ENCODE measurements at regions not wholly inside any gene's neighbourhood (a gene's known extent, or its start where the extent isn't known, plus 50 kb on each side); places are given as distances from the start of the nearest gene placed in this dataset.

DNA sequence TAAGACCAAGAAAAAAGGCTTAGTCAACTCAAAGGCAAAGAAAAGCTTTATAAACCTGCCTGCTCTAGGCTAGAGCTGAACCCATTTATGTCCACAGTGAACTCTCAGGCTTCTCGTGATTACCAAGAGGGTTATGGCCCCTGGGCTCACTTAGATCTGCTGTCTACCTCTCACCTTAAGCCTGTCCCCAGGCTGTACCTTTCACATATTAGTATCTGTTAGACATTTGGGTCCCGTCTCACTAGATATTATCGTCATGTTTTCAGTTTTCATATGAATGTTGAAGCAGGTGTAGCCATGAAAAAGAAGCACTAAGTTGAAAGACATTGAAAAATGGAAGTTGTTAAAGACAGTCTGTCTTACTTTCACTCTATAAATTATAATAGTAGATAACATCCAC lies 75.2 kb upstream of the COX7C start:
- CTCF ChIA-PET, result no interaction called here
- TF ChIP-seq, protein P1, sequence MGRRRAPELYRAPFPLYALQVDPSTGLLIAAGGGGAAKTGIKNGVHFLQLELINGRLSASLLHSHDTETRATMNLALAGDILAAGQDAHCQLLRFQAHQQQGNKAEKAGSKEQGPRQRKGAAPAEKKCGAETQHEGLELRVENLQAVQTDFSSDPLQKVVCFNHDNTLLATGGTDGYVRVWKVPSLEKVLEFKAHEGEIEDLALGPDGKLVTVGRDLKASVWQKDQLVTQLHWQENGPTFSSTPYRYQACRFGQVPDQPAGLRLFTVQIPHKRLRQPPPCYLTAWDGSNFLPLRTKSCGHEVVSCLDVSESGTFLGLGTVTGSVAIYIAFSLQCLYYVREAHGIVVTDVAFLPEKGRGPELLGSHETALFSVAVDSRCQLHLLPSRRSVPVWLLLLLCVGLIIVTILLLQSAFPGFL (CRISPR knock-in tag; IDR thresholded peaks at IDR 0.05; ENCODE audit: borderline replicate concordance), result no peak
- TF ChIP-seq ZNF317 (CRISPR knock-in tag; IDR thresholded peaks at IDR 0.05; ENCODE audit: borderline replicate concordance, low read depth) (no peak), ATF1 (CRISPR knock-in tag; IDR thresholded peaks at IDR 0.05) (no peak), ZNF138 (CRISPR knock-in tag; conservative IDR thresholded peaks at IDR 0.05) (no peak), ATF3 (CRISPR knock-in tag; conservative IDR thresholded peaks at IDR 0.05) (no peak), FOXP1 (CRISPR knock-in tag; IDR thresholded peaks at IDR 0.05; ENCODE audit: borderline replicate concordance) (no peak), AR (CRISPR knock-in tag; IDR thresholded peaks at IDR 0.05) (no peak), EMX1 (CRISPR knock-in tag; IDR thresholded peaks at IDR 0.05) (no peak), OVOL2 (CRISPR knock-in tag; IDR thresholded peaks at IDR 0.05; ENCODE audit: borderline replicate concordance) (no peak), TCF7 (CRISPR knock-in tag; IDR thresholded peaks at IDR 0.05; ENCODE audit: low read depth) (no peak), NR2C2 (CRISPR knock-in tag; IDR thresholded peaks at IDR 0.05) (no peak), ATF2 (CRISPR knock-in tag; IDR thresholded peaks at IDR 0.05; ENCODE audit: borderline replicate concordance, low read depth) (no peak), TP53 (CRISPR knock-in tag; IDR thresholded peaks at IDR 0.05) (no peak), ZNF263 (CRISPR knock-in tag; IDR thresholded peaks at IDR 0.05; ENCODE audit: low read depth) (no peak)
- TF ChIP-seq, protein P2, sequence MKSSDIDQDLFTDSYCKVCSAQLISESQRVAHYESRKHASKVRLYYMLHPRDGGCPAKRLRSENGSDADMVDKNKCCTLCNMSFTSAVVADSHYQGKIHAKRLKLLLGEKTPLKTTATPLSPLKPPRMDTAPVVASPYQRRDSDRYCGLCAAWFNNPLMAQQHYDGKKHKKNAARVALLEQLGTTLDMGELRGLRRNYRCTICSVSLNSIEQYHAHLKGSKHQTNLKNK (CRISPR knock-in tag; IDR thresholded peaks at IDR 0.05), result no peak
- TF ChIP-seq, protein P3, sequence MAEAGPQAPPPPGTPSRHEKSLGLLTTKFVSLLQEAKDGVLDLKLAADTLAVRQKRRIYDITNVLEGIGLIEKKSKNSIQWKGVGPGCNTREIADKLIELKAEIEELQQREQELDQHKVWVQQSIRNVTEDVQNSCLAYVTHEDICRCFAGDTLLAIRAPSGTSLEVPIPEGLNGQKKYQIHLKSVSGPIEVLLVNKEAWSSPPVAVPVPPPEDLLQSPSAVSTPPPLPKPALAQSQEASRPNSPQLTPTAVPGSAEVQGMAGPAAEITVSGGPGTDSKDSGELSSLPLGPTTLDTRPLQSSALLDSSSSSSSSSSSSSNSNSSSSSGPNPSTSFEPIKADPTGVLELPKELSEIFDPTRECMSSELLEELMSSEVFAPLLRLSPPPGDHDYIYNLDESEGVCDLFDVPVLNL (CRISPR knock-in tag; IDR thresholded peaks at IDR 0.05; ENCODE audit: borderline replicate concordance, low read depth), result no peak
- TF ChIP-seq, protein P4, sequence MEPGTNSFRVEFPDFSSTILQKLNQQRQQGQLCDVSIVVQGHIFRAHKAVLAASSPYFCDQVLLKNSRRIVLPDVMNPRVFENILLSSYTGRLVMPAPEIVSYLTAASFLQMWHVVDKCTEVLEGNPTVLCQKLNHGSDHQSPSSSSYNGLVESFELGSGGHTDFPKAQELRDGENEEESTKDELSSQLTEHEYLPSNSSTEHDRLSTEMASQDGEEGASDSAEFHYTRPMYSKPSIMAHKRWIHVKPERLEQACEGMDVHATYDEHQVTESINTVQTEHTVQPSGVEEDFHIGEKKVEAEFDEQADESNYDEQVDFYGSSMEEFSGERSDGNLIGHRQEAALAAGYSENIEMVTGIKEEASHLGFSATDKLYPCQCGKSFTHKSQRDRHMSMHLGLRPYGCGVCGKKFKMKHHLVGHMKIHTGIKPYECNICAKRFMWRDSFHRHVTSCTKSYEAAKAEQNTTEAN (CRISPR knock-in tag; IDR thresholded peaks at IDR 0.05), result no peak
- TF ChIP-seq, protein P5, sequence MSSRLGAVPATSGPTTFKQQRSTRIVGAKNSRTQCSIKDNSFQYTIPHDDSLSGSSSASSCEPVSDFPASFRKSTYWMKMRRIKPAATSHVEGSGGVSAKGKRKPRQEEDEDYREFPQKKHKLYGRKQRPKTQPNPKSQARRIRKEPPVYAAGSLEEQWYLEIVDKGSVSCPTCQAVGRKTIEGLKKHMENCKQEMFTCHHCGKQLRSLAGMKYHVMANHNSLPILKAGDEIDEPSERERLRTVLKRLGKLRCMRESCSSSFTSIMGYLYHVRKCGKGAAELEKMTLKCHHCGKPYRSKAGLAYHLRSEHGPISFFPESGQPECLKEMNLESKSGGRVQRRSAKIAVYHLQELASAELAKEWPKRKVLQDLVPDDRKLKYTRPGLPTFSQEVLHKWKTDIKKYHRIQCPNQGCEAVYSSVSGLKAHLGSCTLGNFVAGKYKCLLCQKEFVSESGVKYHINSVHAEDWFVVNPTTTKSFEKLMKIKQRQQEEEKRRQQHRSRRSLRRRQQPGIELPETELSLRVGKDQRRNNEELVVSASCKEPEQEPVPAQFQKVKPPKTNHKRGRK (CRISPR knock-in tag; IDR thresholded peaks at IDR 0.05; ENCODE audit: borderline replicate concordance), result no peak
- DNase-seq (ENCODE audit: low spot score) (no peak), ATAC-seq (no peak)
- H3K27ac Mint-ChIP-seq, result no peak overlapping the region
- peaks cover 7% of the 10 kb centered on the region for H3K4me1 Mint-ChIP-seq
- no peaks in the 10 kb centered on the region for H3K36me3 Mint-ChIP-seq
- H3K9me3 Mint-ChIP-seq, result no peaks in the 10 kb centered on the region
- no peak overlapping the region for H3K4me3 Mint-ChIP-seq
- POLR2A ChIA-PET, result no interaction called here
- no peaks in the 10 kb centered on the region for H3K27me3 Mint-ChIP-seq (ENCODE audit: low read depth)
